ENCODE measurements at regions not wholly inside any gene's neighbourhood (a gene's known extent, or its start where the extent isn't known, plus 50 kb on each side); places are given as distances from the start of the nearest gene placed in this dataset.

- no peak for DNase-seq
- Histone ChIP-seq H3K9me3 (no peaks in the 10 kb centered on the region), H3K4me3 (no peak overlapping the region), H3K36me3 (no peaks in the 10 kb centered on the region), H3K27me3 (no peaks in the 10 kb centered on the region), H3K4me1 (peaks cover 0 to 6% (median 0%) of the 10 kb centered on the region in 4 donors), H3K27ac (no peak overlapping the region)
- TF ChIP-seq, protein P1, sequence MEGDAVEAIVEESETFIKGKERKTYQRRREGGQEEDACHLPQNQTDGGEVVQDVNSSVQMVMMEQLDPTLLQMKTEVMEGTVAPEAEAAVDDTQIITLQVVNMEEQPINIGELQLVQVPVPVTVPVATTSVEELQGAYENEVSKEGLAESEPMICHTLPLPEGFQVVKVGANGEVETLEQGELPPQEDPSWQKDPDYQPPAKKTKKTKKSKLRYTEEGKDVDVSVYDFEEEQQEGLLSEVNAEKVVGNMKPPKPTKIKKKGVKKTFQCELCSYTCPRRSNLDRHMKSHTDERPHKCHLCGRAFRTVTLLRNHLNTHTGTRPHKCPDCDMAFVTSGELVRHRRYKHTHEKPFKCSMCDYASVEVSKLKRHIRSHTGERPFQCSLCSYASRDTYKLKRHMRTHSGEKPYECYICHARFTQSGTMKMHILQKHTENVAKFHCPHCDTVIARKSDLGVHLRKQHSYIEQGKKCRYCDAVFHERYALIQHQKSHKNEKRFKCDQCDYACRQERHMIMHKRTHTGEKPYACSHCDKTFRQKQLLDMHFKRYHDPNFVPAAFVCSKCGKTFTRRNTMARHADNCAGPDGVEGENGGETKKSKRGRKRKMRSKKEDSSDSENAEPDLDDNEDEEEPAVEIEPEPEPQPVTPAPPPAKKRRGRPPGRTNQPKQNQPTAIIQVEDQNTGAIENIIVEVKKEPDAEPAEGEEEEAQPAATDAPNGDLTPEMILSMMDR (IDR thresholded peaks at IDR 0.05) = no peak
- TF ChIP-seq POLR2A (IDR thresholded peaks at IDR 0.05) = no peak
Measured at GRCh38 chr6:22448291-22448711, 121.1 kb upstream of the HDGFL1 start.

DNA sequence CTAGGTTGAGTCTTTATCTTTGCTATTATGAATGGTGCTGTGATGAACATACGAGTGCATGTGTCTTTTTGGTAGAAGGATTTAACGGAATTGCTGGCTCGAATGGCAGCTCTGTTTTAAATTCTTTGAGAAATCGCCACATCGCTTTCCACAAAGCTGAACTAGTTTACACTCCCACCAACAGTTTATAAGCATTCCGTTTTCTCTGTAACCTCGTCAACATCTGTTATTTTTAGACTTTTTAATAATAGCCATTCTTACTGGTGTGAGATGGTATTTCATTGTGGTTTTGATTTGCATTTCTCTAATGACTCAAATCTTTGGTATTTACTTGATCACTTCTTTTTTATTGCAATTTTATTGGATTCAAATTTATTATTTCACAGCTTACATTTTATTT is 117.4 kb upstream of the HDGFL1 start:
- Histone ChIP-seq H3K9me3 (no peaks in the 10 kb centered on the region), H3K4me1 (peaks cover 0 to 5% (median 0%) of the 10 kb centered on the region in 4 donors), H3K27me3 (no peaks in the 10 kb centered on the region), H3K27ac (no peak overlapping the region), H3K4me3 (no peak overlapping the region), H3K36me3 (no peaks in the 10 kb centered on the region)
- TF ChIP-seq POLR2A (IDR thresholded peaks at IDR 0.05) = no peak
- TF ChIP-seq, protein P1 (IDR thresholded peaks at IDR 0.05) = no peak
- no peak for DNase-seq

DNA sequence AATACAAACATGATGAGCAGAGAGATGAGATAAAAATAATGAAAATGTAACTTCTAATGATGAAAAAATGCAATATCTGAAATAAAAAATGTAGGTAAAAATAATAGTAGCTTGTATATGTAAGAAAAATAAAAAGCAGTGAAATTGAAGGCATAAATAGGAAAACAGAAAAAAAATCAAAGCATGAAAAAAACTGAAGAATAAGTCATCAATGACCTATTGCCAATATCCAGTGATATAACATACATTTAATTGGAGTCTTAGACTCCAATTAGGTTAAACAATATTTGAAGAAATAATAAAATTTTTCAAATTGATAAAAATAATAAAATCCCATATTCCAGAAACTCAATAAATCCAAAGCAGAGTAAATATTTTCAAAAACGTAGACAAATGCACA is 114.0 kb upstream of the HDGFL1 start:
- Histone ChIP-seq H3K4me1 (no peaks in the 10 kb centered on the region), H3K9me3 (no peaks in the 10 kb centered on the region), H3K27me3 (no peaks in the 10 kb centered on the region), H3K36me3 (no peaks in the 10 kb centered on the region), H3K4me3 (no peak overlapping the region), H3K27ac (no peak overlapping the region)
- TF ChIP-seq POLR2A (IDR thresholded peaks at IDR 0.05) = no peak
- TF ChIP-seq, protein P1 (IDR thresholded peaks at IDR 0.05) = no peak
- no peak for DNase-seq

DNA sequence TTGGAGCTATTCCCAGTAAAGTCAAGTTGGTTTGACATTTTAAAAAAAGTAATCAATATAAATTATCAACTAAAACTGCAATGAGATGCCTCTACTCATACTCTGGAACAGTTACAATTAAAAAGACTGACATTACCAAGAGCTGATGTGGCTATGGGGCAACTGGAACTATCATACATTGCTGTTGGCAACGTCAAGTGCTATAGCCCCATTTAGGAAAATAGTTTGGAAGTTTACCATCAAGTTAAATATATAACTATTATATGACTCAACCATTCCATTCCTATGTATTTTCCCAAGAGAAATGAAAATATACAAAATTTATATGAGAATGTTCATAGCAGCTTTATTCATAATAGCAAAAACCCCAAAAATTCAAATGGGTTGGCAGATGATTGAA is 111.4 kb upstream of the HDGFL1 start:
- TF ChIP-seq, protein P1 (IDR thresholded peaks at IDR 0.05) = no peak
- TF ChIP-seq POLR2A (IDR thresholded peaks at IDR 0.05) = no peak
- no peaks in the 10 kb centered on the region for H3K27me3 ChIP-seq
- DNase-seq = no peak
- no peaks in the 10 kb centered on the region for H3K4me1 ChIP-seq
- no peak overlapping the region for H3K4me3 ChIP-seq
- H3K27ac ChIP-seq = no peak overlapping the region
- H3K9me3 ChIP-seq = no peaks in the 10 kb centered on the region
- H3K36me3 ChIP-seq = no peaks in the 10 kb centered on the region

DNA sequence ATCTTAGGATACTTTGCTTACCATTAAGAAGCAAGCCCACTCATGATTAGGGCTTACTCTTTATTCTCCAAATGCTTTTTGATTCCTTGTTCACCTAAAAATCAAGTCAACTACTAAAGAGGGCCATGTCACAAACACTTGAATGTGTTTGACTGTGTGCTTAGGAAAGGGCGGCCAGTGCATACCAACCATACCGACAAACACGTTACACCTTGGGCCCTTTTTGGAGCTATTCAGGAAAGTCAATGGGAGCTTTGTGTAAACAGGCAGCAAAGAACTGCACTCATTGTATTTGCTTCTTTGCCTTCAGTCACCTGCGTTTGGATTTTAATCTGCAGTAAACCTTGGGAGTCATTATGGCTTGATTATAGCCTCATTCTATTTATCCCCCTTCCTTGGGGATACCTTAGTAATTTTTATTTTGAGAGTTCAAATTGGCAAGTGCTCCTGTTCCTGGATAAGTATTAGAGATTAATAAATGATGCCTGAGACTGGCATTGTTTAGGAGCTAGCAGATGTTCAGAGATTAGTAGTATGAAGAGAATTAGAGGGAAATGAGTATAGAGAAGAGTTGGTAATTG is 102.6 kb upstream of the HDGFL1 start:
- H3K4me1 ChIP-seq = peaks cover 0 to 11% (median 0%) of the 10 kb centered on the region in 4 donors
- H3K9me3 ChIP-seq = no peaks in the 10 kb centered on the region
- no peaks in the 10 kb centered on the region for H3K36me3 ChIP-seq
- DNase-seq = no peak
- no peaks in the 10 kb centered on the region for H3K27me3 ChIP-seq
- TF ChIP-seq POLR2A (IDR thresholded peaks at IDR 0.05) = no peak
- TF ChIP-seq, protein P1 (IDR thresholded peaks at IDR 0.05) = no peak
- H3K4me3 ChIP-seq = no peak overlapping the region
- no peak overlapping the region for H3K27ac ChIP-seq

DNA sequence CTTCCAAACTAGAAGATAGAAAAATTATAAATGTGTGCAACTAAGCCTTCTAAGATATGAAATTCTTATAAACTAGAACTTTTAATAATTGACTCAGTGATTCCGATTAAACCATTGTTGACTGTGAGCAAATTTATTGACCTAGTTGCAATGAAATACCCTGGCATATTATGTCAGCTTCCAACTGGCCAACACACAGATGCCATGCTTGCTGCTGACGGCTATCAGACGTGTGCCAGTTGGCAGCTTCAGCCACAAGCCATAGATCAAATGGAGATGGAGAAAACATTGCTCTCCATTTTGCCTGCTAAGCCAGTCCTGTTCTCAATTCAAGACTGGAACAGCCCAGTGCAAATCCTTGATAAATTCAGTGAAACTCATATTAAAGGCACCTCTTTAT is 101.7 kb upstream of the HDGFL1 start:
- no peak for DNase-seq
- TF ChIP-seq POLR2A (IDR thresholded peaks at IDR 0.05) = no peak
- TF ChIP-seq, protein P1 (IDR thresholded peaks at IDR 0.05) = no peak
- H3K36me3 ChIP-seq = no peaks in the 10 kb centered on the region
- H3K9me3 ChIP-seq = no peaks in the 10 kb centered on the region
- no peak overlapping the region for H3K27ac ChIP-seq
- H3K4me1 ChIP-seq = peaks cover 0 to 11% (median 0%) of the 10 kb centered on the region in 4 donors
- H3K4me3 ChIP-seq = no peak overlapping the region
- no peaks in the 10 kb centered on the region for H3K27me3 ChIP-seq

All from Peyer's patch (tissue), 4 donors.